ENCODE measurements at regions not wholly inside any gene's neighbourhood (a gene's known extent, or its start where the extent isn't known, plus 50 kb on each side); places are given as distances from the start of the nearest gene placed in this dataset.

DNA sequence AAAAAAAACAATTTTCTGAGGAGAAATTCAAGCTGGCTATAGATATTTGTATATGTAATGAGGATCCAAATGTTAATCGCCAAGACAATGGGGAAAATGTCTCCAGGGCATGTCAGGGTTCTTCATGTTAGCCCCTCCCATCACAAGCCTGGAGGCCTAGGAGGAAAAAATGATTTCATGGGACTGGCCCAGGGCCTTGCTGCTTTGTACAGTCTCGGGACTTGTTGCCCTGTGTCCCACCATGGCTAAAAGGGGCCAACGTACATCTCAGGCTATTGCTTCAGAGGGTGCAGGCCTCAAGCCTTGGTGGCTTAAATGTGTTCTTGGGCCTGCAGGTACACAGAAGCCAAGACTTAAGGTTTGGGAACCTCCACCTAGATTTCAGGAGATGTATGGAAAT, 62.1 kb upstream of the SLC5A12 start:
- TF ChIP-seq POLR2AphosphoS5 (IDR thresholded peaks at IDR 0.05; ENCODE audit: insufficient read depth, low read depth, low read length) (no peak), MYC (IDR thresholded peaks at IDR 0.05; ENCODE audit: low read depth, low read length) (no peak)
- TF ChIP-seq, protein P1, sequence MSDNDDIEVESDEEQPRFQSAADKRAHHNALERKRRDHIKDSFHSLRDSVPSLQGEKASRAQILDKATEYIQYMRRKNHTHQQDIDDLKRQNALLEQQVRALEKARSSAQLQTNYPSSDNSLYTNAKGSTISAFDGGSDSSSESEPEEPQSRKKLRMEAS (IDR thresholded peaks at IDR 0.05; ENCODE audit: insufficient read depth, insufficient read length), result no peak

Measured in endothelial cell of umbilical vein (primary cell).